ENCODE measurements at regions not wholly inside any gene's neighbourhood (a gene's known extent, or its start where the extent isn't known, plus 50 kb on each side); places are given as distances from the start of the nearest gene placed in this dataset.
"Not testable (repeated sequence)": the region's sequence is repeated elsewhere in the genome, so short reads cannot be mapped to it uniquely, and the experiment has no call there.

GRCh38 chr17:30696234-30696633 lies 128.3 kb downstream of the CRLF3 start:
- no peak overlapping the region for H3K27ac ChIP-seq
- TF ChIP-seq Cebpa-rat (IDR thresholded peaks at IDR 0.05) = no peak
- H3K4me1 ChIP-seq = peaks cover 21% of the 10 kb centered on the region
- no peak overlapping the region for H3K4me3 ChIP-seq
- H3K4me2 ChIP-seq = no peak overlapping the region
- H3K9ac ChIP-seq = no peak overlapping the region
- H4K20me1 ChIP-seq = no peaks in the 10 kb centered on the region
- no peaks in the 10 kb centered on the region for H3K9me3 ChIP-seq
- H3K27me3 ChIP-seq = no peaks in the 10 kb centered on the region
- H3K36me3 ChIP-seq = no peaks in the 10 kb centered on the region

DNA sequence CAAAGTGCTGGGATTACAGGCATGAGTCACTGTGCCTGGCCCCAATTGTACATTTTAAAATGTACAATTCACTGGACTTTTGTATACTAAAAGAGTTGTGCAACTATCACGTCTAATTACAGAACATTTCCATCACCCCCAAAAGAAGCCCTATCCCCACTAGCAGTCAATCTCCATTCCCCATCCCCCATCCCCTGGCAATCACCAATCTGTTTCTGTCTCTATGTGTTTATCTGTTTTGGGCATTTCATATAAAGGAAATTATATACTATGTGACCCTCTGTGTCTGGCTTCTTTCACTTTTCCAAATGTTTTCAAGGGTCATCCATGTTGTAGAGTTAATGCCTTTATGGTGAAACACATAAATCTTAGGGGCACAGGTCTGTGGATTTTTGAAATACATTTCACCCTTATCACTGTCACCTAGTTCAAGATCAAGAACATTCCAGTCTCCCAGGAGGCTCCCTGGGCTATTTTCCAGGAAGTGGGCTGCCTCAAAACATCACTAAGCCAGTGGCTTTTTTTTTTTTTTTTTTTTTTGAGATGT lies 129.2 kb downstream of the CRLF3 start:
- not testable (repeated sequence) for H3K4me2 ChIP-seq

GRCh38 chr17:30693772-30694171 lies 130.7 kb downstream of the CRLF3 start:
- H3K4me3 ChIP-seq, H3K27ac ChIP-seq, H3K9ac ChIP-seq, H3K9me3 ChIP-seq, H3K27me3 ChIP-seq, H3K36me3 ChIP-seq, H4K20me1 ChIP-seq: not testable (repeated sequence)
- peaks cover 17% of the 10 kb centered on the region for H3K4me1 ChIP-seq
- H3K4me2 ChIP-seq = peak overlapping the region; percentile 65

More for the DNA sequence above, 129.2 kb downstream of the CRLF3 start:
- not testable (repeated sequence) for H3K9ac ChIP-seq, H3K9me3 ChIP-seq, H4K20me1 ChIP-seq, H3K27me3 ChIP-seq, H3K36me3 ChIP-seq, H3K27ac ChIP-seq, H3K4me3 ChIP-seq
- H3K4me1 ChIP-seq = peaks cover 21% of the 10 kb centered on the region

DNA sequence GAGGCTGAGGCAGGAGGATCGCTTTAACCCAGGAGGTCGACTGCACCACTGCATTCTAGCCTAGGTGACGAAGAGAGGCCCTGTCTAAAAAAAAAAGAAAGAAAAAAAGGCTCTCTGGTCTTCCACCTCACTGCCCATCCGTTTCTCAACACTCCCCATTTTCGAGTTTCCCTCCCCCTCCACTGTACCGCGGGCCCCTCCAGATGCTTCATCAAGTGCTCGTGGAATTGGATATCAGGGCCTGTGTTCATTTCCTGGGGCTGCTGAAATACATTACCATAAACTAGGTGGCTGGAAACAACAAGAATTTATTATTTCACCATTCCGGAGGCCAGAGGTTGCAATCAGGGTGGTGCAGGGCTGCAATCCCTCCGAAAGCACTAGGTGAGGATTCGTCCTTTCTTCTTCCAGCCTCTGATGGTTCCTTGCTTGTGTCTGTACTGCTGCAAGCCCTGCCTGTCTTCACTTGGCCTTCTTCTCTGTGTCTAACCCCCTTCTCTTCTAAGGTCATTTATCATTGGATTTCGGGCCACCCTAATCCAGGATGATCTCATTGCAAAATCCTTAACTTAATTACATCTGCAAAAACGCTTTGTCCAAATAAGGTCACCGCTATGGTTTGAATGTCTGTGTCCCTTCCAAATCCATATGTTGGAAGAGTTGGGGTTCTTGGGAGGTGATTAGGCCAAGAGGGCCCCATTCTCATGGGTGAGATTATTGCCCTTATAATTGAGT lies 135.1 kb downstream of the CRLF3 start:
- H3K4me1 ChIP-seq = peaks cover 11% of the 10 kb centered on the region
- H3K4me3 ChIP-seq, H3K36me3 ChIP-seq, H3K27me3 ChIP-seq, H3K9me3 ChIP-seq, H3K4me2 ChIP-seq, H4K20me1 ChIP-seq, H3K9ac ChIP-seq, H3K27ac ChIP-seq: not testable (repeated sequence)

- H3K27me3 ChIP-seq, H3K4me2 ChIP-seq, H3K27ac ChIP-seq, H3K36me3 ChIP-seq, H3K9me3 ChIP-seq, H4K20me1 ChIP-seq, H3K4me1 ChIP-seq, H3K4me3 ChIP-seq, H3K9ac ChIP-seq: not testable (repeated sequence)
These were observed 137.7 kb downstream of the CRLF3 start for GRCh38 chr17:30686538-30687479.

DNA sequence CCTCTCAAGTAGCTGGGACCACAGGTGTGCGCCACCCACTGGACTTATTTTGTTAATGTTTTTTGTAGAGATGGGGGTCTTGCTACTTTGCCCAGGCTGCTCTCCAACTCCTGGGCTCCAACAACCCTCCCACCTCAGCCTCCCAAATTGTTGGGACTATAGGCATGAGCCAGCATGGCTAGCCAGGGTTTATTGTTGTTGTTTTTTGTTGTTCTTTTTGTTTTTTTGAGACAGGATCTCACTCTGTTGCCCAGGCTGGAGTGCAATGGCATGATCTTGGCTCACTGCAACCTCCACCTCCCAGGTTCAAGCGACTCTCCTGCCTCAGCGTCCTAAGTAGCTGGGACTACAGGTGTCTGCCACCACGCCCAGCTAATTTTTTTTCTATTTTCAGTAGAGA lies 142.2 kb downstream of the CRLF3 start:
- H3K9me3 ChIP-seq, H3K27ac ChIP-seq, H3K4me3 ChIP-seq, H3K4me1 ChIP-seq, H3K27me3 ChIP-seq, H3K36me3 ChIP-seq, H4K20me1 ChIP-seq, H3K4me2 ChIP-seq, H3K9ac ChIP-seq: not testable (repeated sequence)

- not testable (repeated sequence) for H3K27me3 ChIP-seq, H3K4me1 ChIP-seq, H3K27ac ChIP-seq, H3K9ac ChIP-seq, H4K20me1 ChIP-seq, H3K4me3 ChIP-seq, H3K36me3 ChIP-seq, H3K9me3 ChIP-seq, H3K4me2 ChIP-seq
These were observed 143.8 kb downstream of the CRLF3 start for GRCh38 chr17:30680681-30681080.

DNA sequence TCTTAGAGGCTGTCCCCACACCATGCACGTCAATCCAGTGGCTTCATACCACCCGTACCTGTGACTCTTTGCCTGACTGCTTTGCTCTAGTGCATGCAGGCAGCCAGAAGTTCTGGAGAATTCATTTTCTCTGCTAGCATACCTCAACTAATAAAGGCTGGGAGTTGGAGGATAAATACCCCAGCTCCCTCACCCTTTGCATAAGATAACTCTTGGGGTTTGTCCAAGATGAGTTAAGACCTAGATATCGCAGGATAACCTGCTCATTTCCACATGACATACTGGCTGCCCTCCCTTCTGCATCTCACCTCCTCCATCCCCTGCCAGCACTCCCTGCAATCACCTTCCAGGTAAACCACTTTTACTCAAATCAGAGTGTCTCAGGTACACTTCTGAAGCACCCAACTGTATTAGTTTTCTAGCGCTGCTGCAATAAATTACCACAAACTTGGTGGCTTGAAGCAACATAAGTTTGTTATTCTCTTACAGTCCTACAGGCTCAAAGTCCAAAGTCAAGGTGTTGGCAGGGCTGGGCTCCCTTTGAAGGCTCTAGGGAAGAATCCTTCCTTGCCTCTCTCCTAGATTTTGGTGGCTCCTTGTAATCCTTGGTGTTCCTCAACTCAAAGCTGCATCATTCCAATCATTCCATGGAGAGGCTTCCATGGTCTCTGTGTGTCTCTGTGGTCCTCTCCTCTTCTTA lies 146.8 kb downstream of the CRLF3 start:
- no peaks in the 10 kb centered on the region for H4K20me1 ChIP-seq
- H3K9ac ChIP-seq = no peak overlapping the region
- H3K4me1 ChIP-seq = no peaks in the 10 kb centered on the region
- H3K36me3 ChIP-seq = no peaks in the 10 kb centered on the region
- H3K9me3 ChIP-seq = peaks cover 9% of the 10 kb centered on the region
- no peak overlapping the region for H3K27ac ChIP-seq
- H3K27me3 ChIP-seq = no peaks in the 10 kb centered on the region
- H3K4me3 ChIP-seq = no peak overlapping the region
- H3K4me2 ChIP-seq = no peak overlapping the region
- TF ChIP-seq Cebpa-rat (IDR thresholded peaks at IDR 0.05) = no peak

GRCh38 chr17:30675777-30676492 lies 148.6 kb downstream of the CRLF3 start:
- H3K4me3 ChIP-seq, H3K9me3 ChIP-seq, H3K9ac ChIP-seq, H3K27ac ChIP-seq, H3K36me3 ChIP-seq, H3K27me3 ChIP-seq, H4K20me1 ChIP-seq, H3K4me1 ChIP-seq, H3K4me2 ChIP-seq: not testable (repeated sequence)

- H3K27ac ChIP-seq, H3K9ac ChIP-seq, H3K9me3 ChIP-seq, H3K4me3 ChIP-seq, H3K27me3 ChIP-seq, H3K4me1 ChIP-seq, H3K4me2 ChIP-seq, H4K20me1 ChIP-seq, H3K36me3 ChIP-seq: not testable (repeated sequence)
These were observed 155.3 kb downstream of the CRLF3 start for GRCh38 chr17:30669217-30669649.

- H3K4me2 ChIP-seq = not testable (repeated sequence)
These were observed 155.9 kb downstream of the CRLF3 start for GRCh38 chr17:30668360-30669181.

DNA sequence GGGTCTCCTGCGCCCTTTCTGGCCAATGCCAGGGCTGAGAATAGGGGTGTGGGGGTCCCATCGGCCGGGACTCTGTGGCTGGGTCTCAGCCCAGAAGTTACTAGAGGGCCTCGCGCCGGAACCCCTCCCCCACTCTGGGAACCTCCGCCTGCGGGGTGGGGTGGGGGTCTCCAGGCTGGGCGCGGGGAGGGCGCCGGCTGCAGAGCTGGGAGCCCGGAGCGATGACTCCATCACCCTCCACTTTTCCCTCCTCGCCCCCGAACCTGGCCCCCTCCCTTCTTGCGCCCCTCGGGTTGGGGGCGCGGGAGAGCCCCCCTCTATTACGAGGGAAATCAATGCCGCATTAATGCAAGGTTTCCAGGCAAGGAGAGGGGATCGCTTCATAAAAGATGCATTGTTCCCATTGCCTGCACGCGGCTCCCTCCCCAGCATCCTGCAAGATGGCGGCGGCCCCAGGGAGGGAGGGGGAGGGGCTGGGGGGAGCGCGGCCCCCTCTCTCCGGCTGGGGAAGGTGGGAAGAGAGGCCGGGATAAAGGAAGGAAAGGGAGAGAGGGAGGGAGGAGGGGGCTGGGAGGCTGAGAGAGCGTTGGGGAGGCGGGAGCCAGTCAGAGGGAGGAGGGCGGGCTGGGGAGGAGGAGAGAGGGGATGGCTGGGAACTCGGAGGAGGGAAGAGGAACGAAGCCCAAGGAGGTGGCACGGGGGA lies 156.7 kb downstream of the CRLF3 start:
- Histone ChIP-seq H3K4me2 (peak overlapping the region; percentile 57), H3K4me3 (peak overlapping the region; percentile 56; the same call in 1 of the 2 replicates), H3K27ac (peak overlapping the region; percentile 63)

More at GRCh38 chr17:30668360-30669181, 155.9 kb downstream of the CRLF3 start:
- not testable (repeated sequence) for H3K9ac ChIP-seq, H3K4me3 ChIP-seq, H4K20me1 ChIP-seq, H3K27me3 ChIP-seq, H3K9me3 ChIP-seq, H3K27ac ChIP-seq, H3K4me1 ChIP-seq, H3K36me3 ChIP-seq

More for the DNA sequence above, 156.7 kb downstream of the CRLF3 start:
- not testable (repeated sequence) for H3K27me3 ChIP-seq, H4K20me1 ChIP-seq, H3K9me3 ChIP-seq, H3K4me1 ChIP-seq, H3K36me3 ChIP-seq
- peak overlapping the region; percentile 60; the same call in 1 of the 2 replicates for H3K9ac ChIP-seq

Data from BLaER1 (cell line).